Adrenal gland (tissue), 9 donors: ENCODE measurements at regions not wholly inside any gene's neighbourhood (a gene's known extent, or its start where the extent isn't known, plus 50 kb on each side); places are given as distances from the start of the nearest gene placed in this dataset.
"Not testable (repeated sequence)": the region's sequence is repeated elsewhere in the genome, so short reads cannot be mapped to it uniquely, and the experiment has no call there.

Experiments used
- DNase-seq, 7 donors: peaks; one replicate each; pipeline ENCODE4 v3.0.0-alpha.2; 2019 to 2020
- H3K27ac ChIP-seq, 5 donors: fragments of 200-600 bp; sonication (generic) in 4 of 5; 1 replicate in 3 of 5; 2 replicates in 2 of 5; pipeline versions ENCODE4 v1.5.1 to v1.8.0; 2016 to 2020; ENCODE audit warnings: mild to moderate bottlenecking in 1 of 5
- H3K27me3 ChIP-seq: fragments of 200-600 bp; 2 replicates; pipeline ENCODE4 v1.8.0; 2021
- H3K36me3 ChIP-seq, 2 donors: fragments of 200-600 bp; replicated peaks in 1 of 2; 1 replicate in 1 of 2; 2 replicates in 1 of 2; pipeline versions ENCODE4 v1.5.1 to v1.8.0; 2018 to 2022
- H3K4me1 ChIP-seq, 2 donors: fragments of 200-600 bp; replicated peaks in 1 of 2; 1 replicate in 1 of 2; 2 replicates in 1 of 2; pipeline versions ENCODE4 v1.5.1 to v1.8.0; 2018 to 2021
- H3K4me3 ChIP-seq, 4 donors: fragments of 200-600 bp; sonication (generic) in 3 of 4; one replicate each; pipeline ENCODE4 v1.5.1; 2016 to 2018
- H3K9me3 ChIP-seq, 3 donors: fragments of 200-600 bp; sonication (generic) in 1 of 3; replicated peaks in 1 of 3; 1 replicate in 2 of 3; 2 replicates in 1 of 3; pipeline versions ENCODE4 v1.5.1 to v1.8.0; 2016 to 2021
- CTCF ChIP-seq, 6 experiments: fragments of 450-650 bp in 4 of 6; fragments of 200-600 bp in 2 of 6; sonication (generic) in 1 of 6; IDR thresholded peaks; 1 replicate in 5 of 6; 2 replicates in 1 of 6; pipeline versions ENCODE4 v1.5.1 to v1.8.0; 2016 to 2021; ENCODE audit warnings: antibody characterized with exemption in 6 of 6, mild to moderate bottlenecking in 2 of 6, moderate library complexity in 1 of 6
- POLR2A ChIP-seq, 2 donors: fragments of 450-650 bp; IDR thresholded peaks; one replicate each; pipeline ENCODE4 v1.6.1; 2017; ENCODE audit warnings: antibody characterized with exemption in 2 of 2, mild to moderate bottlenecking in 2 of 2, moderate library complexity in 1 of 2
- WGBS, 4 donors: extraction: QIAGEN DNeasy Blood & Tissue Kit in 2 of 4; methylation state at CpG; one replicate each; pipeline versions ENCODE4 v1.1.5 to v1.1.7; 2013 to 2017; 5-methylcytosine and 5-hydroxymethylcytosine counted together
- intact Hi-C, 2 donors: fragments of 100-400 bp; cut with DNase I; formaldehyde crosslinking; loops; one replicate each; pipeline versions ENCODE4 v1.14.1 to v1.15.0; 2022 to 2023
- donor health status: healthy with polysubstance abuse.
- donor health status: Bipolar disorder and iron deficiency.
- donor health status: DM: yes; HTN: yes; CAD: no.
- donor health status: DM: no; HTN: no; CAD: no.
- donor health status: DM: no; HTN: no; CAD: no.

DNA sequence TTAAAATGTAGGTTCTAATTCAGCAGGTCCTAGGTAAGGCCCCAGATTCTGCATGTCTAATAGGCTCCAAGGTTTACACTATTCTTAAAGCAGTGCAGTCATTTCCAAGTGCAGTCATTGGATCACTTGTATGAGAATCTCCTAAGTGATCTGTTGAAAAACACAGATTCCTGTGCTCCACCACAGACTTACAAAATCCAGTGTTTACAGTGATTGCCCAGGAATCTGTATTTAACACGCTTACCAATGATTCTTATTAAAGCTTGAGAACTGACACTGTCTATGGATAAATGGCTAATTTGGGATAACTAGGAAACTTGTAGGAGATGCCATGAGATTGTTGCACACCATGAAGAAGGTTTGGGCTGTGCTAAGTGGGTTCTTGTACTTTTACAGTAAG lies 104.6 kb upstream of the PLEKHG1 start:
- Histone ChIP-seq H3K9me3 (no peaks in the 10 kb centered on the region), H3K4me3 (no peak overlapping the region), H3K36me3 (no peaks in the 10 kb centered on the region), H3K4me1 (no peaks in the 10 kb centered on the region), H3K27ac (no peak overlapping the region), H3K27me3 (no peaks in the 10 kb centered on the region)
- DNase-seq, result no peak
- no peak for TF ChIP-seq CTCF (IDR thresholded peaks at IDR 0.05)
- TF ChIP-seq POLR2A (IDR thresholded peaks at IDR 0.05), result no peak
- 76 to 90% (median 81%) methylated on average over 1 of the region's 1 CpG for WGBS, 4 donors
- intact Hi-C loops, result no loop called here

- no peak for TF ChIP-seq CTCF (IDR thresholded peaks at IDR 0.05)
- TF ChIP-seq POLR2A (IDR thresholded peaks at IDR 0.05), result no peak
- Histone ChIP-seq H3K27me3 (no peaks in the 10 kb centered on the region), H3K4me1 (no peaks in the 10 kb centered on the region), H3K36me3 (no peaks in the 10 kb centered on the region), H3K4me3 (no peak overlapping the region), H3K9me3 (no peaks in the 10 kb centered on the region), H3K27ac (no peak overlapping the region)
- DNase-seq, result no peak
- WGBS, 4 donors, result 78 to 89% (median 83%) methylated on average over 2 of the region's 2 CpGs
- intact Hi-C loops, result no loop called here
Observed at GRCh38 chr6:150496629-150497028, 103.1 kb upstream of the PLEKHG1 start.

- Histone ChIP-seq H3K27me3 (no peaks in the 10 kb centered on the region), H3K9me3 (no peaks in the 10 kb centered on the region), H3K4me1 (no peaks in the 10 kb centered on the region), H3K27ac (no peak overlapping the region), H3K4me3 (no peak overlapping the region), H3K36me3 (no peaks in the 10 kb centered on the region)
- DNase-seq, result no peak
- intact Hi-C loops, result no loop called here
- TF ChIP-seq POLR2A (IDR thresholded peaks at IDR 0.05) (no peak), CTCF (IDR thresholded peaks at IDR 0.05) (no peak)
- WGBS, 4 donors, result 32 to 40% (median 33%) methylated on average over 3 of the region's 3 CpGs
Observed at GRCh38 chr6:150499882-150500312, 99.8 kb upstream of the PLEKHG1 start.

DNA sequence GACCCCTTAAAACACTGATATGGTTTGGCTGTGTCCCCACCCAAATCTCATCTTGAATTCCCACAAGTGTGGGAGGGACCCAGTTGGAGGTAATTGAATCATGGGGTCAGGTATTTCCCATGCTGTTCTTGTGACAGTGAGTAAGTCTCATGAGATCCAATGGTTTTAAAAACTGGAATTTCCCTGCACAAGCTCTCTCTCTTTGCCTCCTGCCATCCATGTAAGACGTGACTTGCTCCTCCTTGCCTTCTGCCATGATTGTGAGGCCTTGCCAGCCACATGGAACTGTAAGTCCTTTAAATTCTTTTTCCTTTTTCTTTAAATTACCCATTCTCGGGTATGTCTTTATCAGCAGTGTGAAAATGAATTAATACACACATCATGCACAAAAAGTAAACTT lies 99.1 kb upstream of the PLEKHG1 start:
- H3K27me3 ChIP-seq, H3K4me3 ChIP-seq, H3K4me1 ChIP-seq, H3K9me3 ChIP-seq, H3K36me3 ChIP-seq, intact Hi-C loops, DNase-seq, H3K27ac ChIP-seq: not testable (repeated sequence)
- 42 to 87% (median 63%) methylated on average over 2 of the region's 2 CpGs for WGBS, 4 donors

DNA sequence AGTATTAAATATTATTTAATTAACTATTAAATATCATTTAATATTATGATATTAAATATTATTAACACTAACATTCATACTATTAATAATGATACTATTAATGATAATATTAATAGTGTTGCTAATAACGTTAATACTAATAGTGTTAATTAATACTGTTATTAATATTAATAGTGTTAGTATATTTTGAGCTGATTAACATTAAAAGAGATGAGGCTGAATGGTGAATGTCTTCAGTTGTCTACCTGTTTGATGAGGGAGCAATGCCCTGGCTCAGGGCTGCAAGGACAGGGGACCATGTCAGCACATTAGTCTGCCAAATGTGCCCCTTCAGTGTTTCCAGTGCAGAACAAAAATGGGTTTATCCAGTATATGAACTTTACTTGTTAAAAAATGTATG lies 96.6 kb upstream of the PLEKHG1 start:
- no peak overlapping the region for H3K27ac ChIP-seq
- H3K27me3 ChIP-seq, result no peaks in the 10 kb centered on the region
- 81 to 88% (median 84%) methylated on average over 1 of the region's 1 CpG for WGBS, 4 donors
- intact Hi-C loops, result no loop called here
- no peaks in the 10 kb centered on the region for H3K4me1 ChIP-seq
- no peaks in the 10 kb centered on the region for H3K9me3 ChIP-seq
- no peak for TF ChIP-seq CTCF (IDR thresholded peaks at IDR 0.05)
- no peak for TF ChIP-seq POLR2A (IDR thresholded peaks at IDR 0.05)
- H3K36me3 ChIP-seq, result no peaks in the 10 kb centered on the region
- no peak overlapping the region for H3K4me3 ChIP-seq
- no peak for DNase-seq
